HG02610 (cell line): ENCODE measurements at regions not wholly inside any gene's neighbourhood (a gene's known extent, or its start where the extent isn't known, plus 50 kb on each side); places are given as distances from the start of the nearest gene placed in this dataset.

Source experiments
- ATAC-seq: cut with Tn5 transposase; IDR thresholded peaks from one replicate; pipeline ENCODE4 v1.9.1; 2021; ENCODE audit warnings: mild to moderate bottlenecking, moderate library complexity; ENCODE audit not compliant: unreplicated experiment

GRCh38 chr7:46168231-46168630 is 247.2 kb upstream of the IGFBP3 start:
- no peak for ATAC-seq

- ATAC-seq: no peak
These were observed 244.2 kb upstream of the IGFBP3 start for GRCh38 chr7:46165276-46165675.

- ATAC-seq: no peak
These were observed 243.6 kb upstream of the IGFBP3 start for GRCh38 chr7:46164629-46165028.

- no peak for ATAC-seq
These were observed 242.2 kb upstream of the IGFBP3 start for GRCh38 chr7:46163246-46163645.

GRCh38 chr7:46162609-46163008 is 241.5 kb upstream of the IGFBP3 start:
- ATAC-seq: no peak

GRCh38 chr7:46160861-46161260 is 239.8 kb upstream of the IGFBP3 start:
- ATAC-seq: no peak

- ATAC-seq: no peak
These were observed 236.9 kb upstream of the IGFBP3 start for GRCh38 chr7:46157931-46158330.

- ATAC-seq: no peak
These were observed 236.3 kb upstream of the IGFBP3 start for GRCh38 chr7:46157404-46157803.

GRCh38 chr7:46156853-46157252 is 235.8 kb upstream of the IGFBP3 start:
- no peak for ATAC-seq

- ATAC-seq: no peak
These were observed 235.0 kb upstream of the IGFBP3 start for GRCh38 chr7:46156086-46156485.

- ATAC-seq: no peak
These were observed 234.3 kb upstream of the IGFBP3 start for GRCh38 chr7:46155367-46155766.

GRCh38 chr7:46153951-46154787 is 233.1 kb upstream of the IGFBP3 start:
- peak; percentile 65 for ATAC-seq

GRCh38 chr7:46153583-46153950 is 232.5 kb upstream of the IGFBP3 start:
- peak; percentile 29 for ATAC-seq

GRCh38 chr7:46152696-46153095 is 231.6 kb upstream of the IGFBP3 start:
- no peak for ATAC-seq

- ATAC-seq: no peak
These were observed 229.6 kb upstream of the IGFBP3 start for GRCh38 chr7:46150721-46151120.

GRCh38 chr7:46150202-46150601 is 229.1 kb upstream of the IGFBP3 start:
- ATAC-seq: no peak

- ATAC-seq: no peak
These were observed 226.8 kb upstream of the IGFBP3 start for GRCh38 chr7:46147871-46148270.

GRCh38 chr7:46146454-46147255 is 225.6 kb upstream of the IGFBP3 start:
- ATAC-seq: no peak

- no peak for ATAC-seq
These were observed 224.3 kb upstream of the IGFBP3 start for GRCh38 chr7:46145412-46145811.

- no peak for ATAC-seq
These were observed 223.2 kb upstream of the IGFBP3 start for GRCh38 chr7:46143949-46144917.

GRCh38 chr7:46143421-46143820 is 222.3 kb upstream of the IGFBP3 start:
- ATAC-seq: no peak
